B cell (primary cell): ENCODE measurements at regions not wholly inside any gene's neighbourhood (a gene's known extent, or its start where the extent isn't known, plus 50 kb on each side); places are given as distances from the start of the nearest gene placed in this dataset.

Experiments
- CTCF ChIP-seq: fragments of 200-600 bp; IDR thresholded peaks from one replicate; pipeline ENCODE4 v1.8.0; 2022; ENCODE audit warnings: antibody characterized with exemption, mild to moderate bottlenecking
- EZH2 ChIP-seq: IDR thresholded peaks from 2 replicates; pipeline ENCODE4 v1.6.1; 2012; ENCODE audit warnings: borderline replicate concordance, low read depth, mild to moderate bottlenecking, moderate library complexity, low read length; ENCODE audit not compliant: insufficient read depth, poor library complexity, severe bottlenecking

- no peak for TF ChIP-seq CTCF
- no peak for TF ChIP-seq EZH2
Measured at GRCh38 chr2:45236268-45236667, 227.0 kb upstream of the SIX2 start.
